IMR-90 (cell line): ENCODE measurements at regions not wholly inside any gene's neighbourhood (a gene's known extent, or its start where the extent isn't known, plus 50 kb on each side); places are given as distances from the start of the nearest gene placed in this dataset.

ENCODE experiments used
- ATAC-seq: fragments of 200-7000 bp; cut with Tn5 transposase; 2 replicates; pipeline ENCODE4 v1.9.1; 2020; ENCODE audit warnings: low read depth, mild to moderate bottlenecking, moderate library complexity
- BruUV-seq: library from RNA; stranded (reverse); fragments of 400-500 nt; replicated peaks from 2 replicates; lab custom pipeline; 2021; lab: Mats Ljungman, UMichigan
- CTCF ChIA-PET: fragments of 300-600 bp; formaldehyde crosslinking; extraction: SDS; loops from one replicate; lab custom pipeline; 2021; ENCODE audit warnings: antibody characterized with exemption; lab: Yijun Ruan, JAX
- POLR2A ChIA-PET: fragments of 300-600 bp; sonication (Branson Sonifier 250); formaldehyde crosslinking; loops from one replicate; lab custom pipeline; 2022; ENCODE audit warnings: antibody characterized with exemption; ENCODE audit not compliant: unreplicated experiment; lab: Charles Lee
- DNase-seq: peaks from one replicate; pipeline ENCODE4 v3.0.0; 2013
- H2AFZ ChIP-seq: replicated peaks from 2 replicates; pipeline ENCODE3; 2013; ENCODE audit warnings: low read length, mild to moderate bottlenecking; ENCODE audit not compliant: poor library complexity
- H2AK5ac ChIP-seq: 2 replicates; pipeline ENCODE4 v1.6.1; 2013; ENCODE audit warnings: low read depth, low read length, inconsistent platforms
- H2AK9ac ChIP-seq: replicated peaks from 2 replicates; pipeline ENCODE3; 2013; ENCODE audit warnings: mild to moderate bottlenecking, low read depth, low read length, moderate library complexity; ENCODE audit not compliant: poor library complexity
- H2BK120ac ChIP-seq: 2 replicates; pipeline ENCODE4 v1.6.1; 2013; ENCODE audit warnings: low read depth, low read length, inconsistent platforms
- H2BK15ac ChIP-seq: 3 replicates; pipeline ENCODE4 v1.6.1; 2013; ENCODE audit warnings: low read depth, low read length, inconsistent platforms
- H2BK20ac ChIP-seq: 2 replicates; pipeline ENCODE4 v1.6.1; 2013; ENCODE audit warnings: low read depth, mild to moderate bottlenecking, inconsistent platforms, low read length, moderate library complexity
- H2BK5ac ChIP-seq: 2 replicates; pipeline ENCODE4 v1.6.1; 2013; ENCODE audit warnings: mild to moderate bottlenecking, low read depth, low read length, inconsistent platforms; ENCODE audit not compliant: poor library complexity, severe bottlenecking
- H3K14ac ChIP-seq: replicated peaks from 2 replicates; pipeline ENCODE4 v1.6.1; 2013; ENCODE audit warnings: low read depth, low read length, inconsistent platforms
- H3K18ac ChIP-seq: 2 replicates; pipeline ENCODE4 v1.6.1; 2013; ENCODE audit warnings: low read depth, low read length, control low read depth
- H3K23ac ChIP-seq: 2 replicates; pipeline ENCODE4 v1.6.1; 2013; ENCODE audit warnings: low read depth, low read length, inconsistent platforms
- H3K27ac ChIP-seq: 2 replicates; pipeline ENCODE4 v1.5.1; 2013; ENCODE audit warnings: mild to moderate bottlenecking, control low read depth, low read length; ENCODE audit not compliant: insufficient read depth
- H3K27me3 ChIP-seq: 2 replicates; pipeline ENCODE4 v1.6.1; 2013; ENCODE audit warnings: low read length; ENCODE audit not compliant: control insufficient read depth, insufficient read depth
- H3K36me3 ChIP-seq: 2 replicates; pipeline ENCODE4 v1.6.1; 2013; ENCODE audit warnings: low read length, mixed read lengths; ENCODE audit not compliant: control insufficient read depth, insufficient read depth
- H3K4ac ChIP-seq: 2 replicates; pipeline ENCODE4 v1.6.1; 2013; ENCODE audit warnings: low read depth, low read length, inconsistent platforms
- H3K4me1 ChIP-seq: 2 replicates; pipeline ENCODE4 v1.6.1; 2013; ENCODE audit warnings: low read length, mixed read lengths; ENCODE audit not compliant: control insufficient read depth, insufficient read depth
- H3K4me2 ChIP-seq: 2 replicates; pipeline ENCODE4 v1.6.1; 2013; ENCODE audit warnings: low read depth, mild to moderate bottlenecking, control low read depth, low read length, moderate library complexity
- H3K4me3 ChIP-seq: 2 replicates; pipeline ENCODE4 v1.5.1; 2013; ENCODE audit warnings: low read depth, mild to moderate bottlenecking, control low read depth, low read length, moderate library complexity; ENCODE audit not compliant: insufficient read depth
- H3K56ac ChIP-seq: 2 replicates; pipeline ENCODE4 v1.6.1; 2013; ENCODE audit warnings: low read length, inconsistent platforms; ENCODE audit not compliant: insufficient read depth; ENCODE audit errors: extremely low read depth
- H3K79me1 ChIP-seq, 2 experiments: 2 replicates each; pipeline ENCODE4 v1.6.1; 2013; ENCODE audit warnings: low read length in 2 of 2, inconsistent platforms in 1 of 2, low read depth in 1 of 2
- H3K9ac ChIP-seq: 2 replicates; pipeline ENCODE4 v1.6.1; 2013; ENCODE audit warnings: low read depth, low read length, control low read depth
- H3K9me1 ChIP-seq: 2 replicates; pipeline ENCODE4 v1.6.1; 2013; ENCODE audit warnings: low read length, inconsistent platforms; ENCODE audit not compliant: insufficient read depth
- H3K9me3 ChIP-seq: 2 replicates; pipeline ENCODE4 v1.6.1; 2013; ENCODE audit warnings: low read length; ENCODE audit not compliant: control insufficient read depth, insufficient read depth
- H4K20me1 ChIP-seq: 2 replicates; pipeline ENCODE4 v1.6.1; 2013; ENCODE audit warnings: low read length, inconsistent platforms; ENCODE audit not compliant: insufficient read depth
- H4K5ac ChIP-seq: 2 replicates; pipeline ENCODE4 v1.6.1; 2013; ENCODE audit warnings: mild to moderate bottlenecking, low read depth, low read length, control low read depth
- H4K8ac ChIP-seq, 2 experiments: 2 replicates each; pipeline ENCODE4 v1.6.1; 2013; ENCODE audit warnings: low read depth in 2 of 2, low read length in 2 of 2, control low read depth in 1 of 2, inconsistent platforms in 1 of 2
- H4K91ac ChIP-seq: 2 replicates; pipeline ENCODE4 v1.6.1; 2013; ENCODE audit warnings: low read depth, low read length, inconsistent platforms; ENCODE audit not compliant: insufficient read depth
- BHLHE40 ChIP-seq: fragments of 150-350 bp; IDR thresholded peaks from 2 replicates; pipeline ENCODE4 v1.6.1; 2016; ENCODE audit warnings: mild to moderate bottlenecking, low read depth, low read length
- MAZ ChIP-seq: IDR thresholded peaks from 2 replicates; pipeline ENCODE4 v1.6.1; 2012; ENCODE audit warnings: low read depth, mild to moderate bottlenecking, low read length, improper control_type of control experiment, moderate library complexity, borderline replicate concordance
- NFE2L2 ChIP-seq: fragments of 150-350 bp; IDR thresholded peaks from 2 replicates; pipeline ENCODE4 v1.6.1; 2016; ENCODE audit warnings: low read depth, mild to moderate bottlenecking, low read length
- POLR2A ChIP-seq: IDR thresholded peaks from 2 replicates; pipeline ENCODE4 v1.6.1; 2012; ENCODE audit warnings: mild to moderate bottlenecking, low read depth, low read length
- RAD21 ChIP-seq: IDR thresholded peaks from 2 replicates; pipeline ENCODE4 v1.6.1; 2012; ENCODE audit warnings: low read length, improper control_type of control experiment
- RCOR1 ChIP-seq: IDR thresholded peaks from 2 replicates; pipeline ENCODE4 v1.6.1; 2012; ENCODE audit warnings: mild to moderate bottlenecking, low read length, improper control_type of control experiment; ENCODE audit not compliant: insufficient replicate concordance
- SMC3 ChIP-seq: fragments of 150-350 bp; IDR thresholded peaks from 2 replicates; pipeline ENCODE4 v1.6.1; 2016; ENCODE audit warnings: low read depth, mild to moderate bottlenecking, antibody characterized with exemption, low read length, moderate library complexity
- WGBS, 2 experiments: methylation state at CpG; one replicate each; pipeline versions ENCODE4 v1.1.5 to v1.1.7; 2013; ENCODE audit warnings: missing lambda C conversion rate in 2 of 2; ENCODE audit not compliant: insufficient read length in 1 of 2; ENCODE audit errors: extremely low coverage in 2 of 2; 5-methylcytosine and 5-hydroxymethylcytosine counted together
- dilution Hi-C: fragments of 300-500 bp; cut with HindIII; formaldehyde crosslinking; loops from one replicate; pipeline ENCODE4 v1.14.3; 2018; ENCODE audit warnings: low sequenced_read_pairs; ENCODE audit not compliant: unreplicated experiment
- in situ Hi-C: fragments of 300-500 bp; cut with MboI; formaldehyde crosslinking; loops from 3 replicates; pipeline ENCODE4 v1.14.3; 2019; ENCODE audit warnings: low sequenced_read_pairs, inconsistent platforms, mixed read lengths
- intact Hi-C: fragments of 100-400 bp; cut with micrococcal nuclease; formaldehyde crosslinking; loops from 2 replicates; pipeline ENCODE4 v1.10.0; 2022
- TF ChIP-seq, protein P1 (sequence below): fragments of 150-350 bp; IDR thresholded peaks from 2 replicates; pipeline ENCODE4 v1.6.1; 2017; ENCODE audit warnings: mild to moderate bottlenecking, antibody characterized with exemption, low read length, low read depth

- BruUV-seq: no TSS peak
- Histone ChIP-seq H2BK15ac (no peak overlapping the region), H3K36me3 (no peaks in the 10 kb centered on the region), H4K8ac (no peak overlapping the region), H2AFZ (no peak overlapping the region), H2BK5ac (no peak overlapping the region), H3K23ac (no peak overlapping the region), H3K4me2 (no peak overlapping the region), H4K5ac (no peak overlapping the region), H2BK120ac (no peak overlapping the region), H3K9me1 (no peaks in the 10 kb centered on the region), H3K18ac (no peak overlapping the region), H2BK20ac (no peak overlapping the region), H3K14ac (no peak overlapping the region), H3K56ac (no peak overlapping the region), H3K27ac (no peak overlapping the region), H3K4me3 (no peak overlapping the region), H3K9ac (no peak overlapping the region), H3K9me3 (no peaks in the 10 kb centered on the region), H3K27me3 (no peaks in the 10 kb centered on the region), H3K4ac (no peak overlapping the region), H4K20me1 (no peaks in the 10 kb centered on the region), H3K4me1 (no peaks in the 10 kb centered on the region), H2AK5ac (no peak overlapping the region), H2AK9ac (no peak overlapping the region), H3K79me1 (no peaks in the 10 kb centered on the region), H4K91ac (no peak overlapping the region)
- WGBS, 2 experiments: no CpG with 5 or more reads among the region's 1 CpG
- DNase-seq: no peak
- ChIA-PET POLR2A (no interaction called here), CTCF (no interaction called here)
- TF ChIP-seq RAD21 (no peak), MAZ (no peak), BHLHE40 (no peak), POLR2A (no peak), NFE2L2 (no peak), SMC3 (no peak), RCOR1 (no peak)
- TF ChIP-seq, protein P1, sequence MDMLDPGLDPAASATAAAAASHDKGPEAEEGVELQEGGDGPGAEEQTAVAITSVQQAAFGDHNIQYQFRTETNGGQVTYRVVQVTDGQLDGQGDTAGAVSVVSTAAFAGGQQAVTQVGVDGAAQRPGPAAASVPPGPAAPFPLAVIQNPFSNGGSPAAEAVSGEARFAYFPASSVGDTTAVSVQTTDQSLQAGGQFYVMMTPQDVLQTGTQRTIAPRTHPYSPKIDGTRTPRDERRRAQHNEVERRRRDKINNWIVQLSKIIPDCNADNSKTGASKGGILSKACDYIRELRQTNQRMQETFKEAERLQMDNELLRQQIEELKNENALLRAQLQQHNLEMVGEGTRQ: no peak
- intact Hi-C loops (no loop called here), dilution Hi-C loops (no loop called here), in situ Hi-C loops (no loop called here)
- ATAC-seq: no peak
These were observed 1080.3 kb downstream of the ARAP2 start for GRCh38 chr4:35164063-35164462.
